Esophagus muscularis mucosa (tissue), 4 donors: ENCODE measurements at regions not wholly inside any gene's neighbourhood (a gene's known extent, or its start where the extent isn't known, plus 50 kb on each side); places are given as distances from the start of the nearest gene placed in this dataset.

Experiments
- DNase-seq: peaks from one replicate; pipeline ENCODE4 v3.0.0-alpha.2; 2017; ENCODE audit errors: extremely low spot score
- H3K27ac ChIP-seq, 4 donors: fragments of 200-600 bp; sonication (generic); replicated peaks in 1 of 4; 1 replicate in 3 of 4; 2 replicates in 1 of 4; pipeline ENCODE4 v1.5.1; 2016 to 2019; ENCODE audit warnings: mild to moderate bottlenecking in 1 of 4
- H3K27me3 ChIP-seq, 4 donors: fragments of 200-600 bp; sonication (generic); one replicate each; pipeline versions ENCODE4 v1.5.1 to v1.6.0; 2016 to 2019
- H3K36me3 ChIP-seq, 4 donors: fragments of 200-600 bp; sonication (generic); one replicate each; pipeline ENCODE4 v1.5.1; 2016 to 2019
- H3K4me1 ChIP-seq, 4 donors: fragments of 200-600 bp; sonication (generic); one replicate each; pipeline ENCODE4 v1.5.1; 2016 to 2019
- H3K4me3 ChIP-seq, 4 donors: fragments of 200-600 bp; sonication (generic); 1 replicate in 2 of 4; 2 replicates in 2 of 4; pipeline ENCODE4 v1.5.1; 2016 to 2019; ENCODE audit warnings: mild to moderate bottlenecking in 4 of 4, moderate library complexity in 1 of 4
- H3K9me3 ChIP-seq, 4 donors: fragments of 200-600 bp; sonication (generic); 1 replicate in 3 of 4; 2 replicates in 1 of 4; pipeline ENCODE4 v1.5.1; 2016 to 2019
- CTCF ChIP-seq, 3 experiments: fragments of 200-600 bp in 2 of 3; fragments of 450-650 bp in 1 of 3; sonication (generic) in 2 of 3; IDR thresholded peaks; one replicate each; pipeline ENCODE4 v1.5.1; 2017 to 2019; ENCODE audit warnings: antibody characterized with exemption in 3 of 3, mild to moderate bottlenecking in 2 of 3, moderate library complexity in 1 of 3
- EP300 ChIP-seq: sonication (generic); formaldehyde crosslinking; IDR thresholded peaks from one replicate; pipeline ENCODE4 v1.6.1; 2017; ENCODE audit warnings: antibody characterized with exemption
- POLR2A ChIP-seq: fragments of 450-650 bp; IDR thresholded peaks from one replicate; pipeline ENCODE4 v1.6.1; 2017; ENCODE audit warnings: antibody characterized with exemption, moderate library complexity, mild to moderate bottlenecking, low read depth
- POLR2AphosphoS5 ChIP-seq, 2 donors: sonication (generic); formaldehyde crosslinking; IDR thresholded peaks; one replicate each; pipeline ENCODE4 v1.6.1; 2017; ENCODE audit warnings: antibody characterized with exemption in 2 of 2
- WGBS: methylation state at CpG from one replicate; pipeline ENCODE4 v1.1.5; 2018; 5-methylcytosine and 5-hydroxymethylcytosine counted together
- intact Hi-C: fragments of 100-400 bp; cut with DNase I; formaldehyde crosslinking; loops from one replicate; pipeline ENCODE4 v1.15.1; 2023

GRCh38 chr5:96288845-96289185 lies 144.2 kb downstream of the PCSK1 start:
- WGBS: 81% methylated on average over 1 of the region's 1 CpG
- Histone ChIP-seq H3K9me3 (no peaks in the 10 kb centered on the region), H3K36me3 (no peaks in the 10 kb centered on the region), H3K4me1 (peaks cover 0 to 13% (median 4%) of the 10 kb centered on the region in 4 donors), H3K27ac (no peak overlapping the region), H3K27me3 (no peaks in the 10 kb centered on the region), H3K4me3 (no peak overlapping the region)
- no peak for DNase-seq
- intact Hi-C loops: no loop called here
- TF ChIP-seq POLR2AphosphoS5 (IDR thresholded peaks at IDR 0.05) (no peak), POLR2A (no peak), EP300 (no peak), CTCF (IDR thresholded peaks at IDR 0.05) (no peak)

GRCh38 chr5:96288166-96288844 lies 144.7 kb downstream of the PCSK1 start:
- no peak for DNase-seq
- no peak overlapping the region for H3K4me3 ChIP-seq
- H3K27me3 ChIP-seq: no peaks in the 10 kb centered on the region
- H3K36me3 ChIP-seq: no peaks in the 10 kb centered on the region
- H3K4me1 ChIP-seq: peaks cover 0 to 8% (median 3%) of the 10 kb centered on the region in 4 donors
- no peak overlapping the region for H3K27ac ChIP-seq
- no peaks in the 10 kb centered on the region for H3K9me3 ChIP-seq
- WGBS: 83% methylated on average over 3 of the region's 3 CpGs
- TF ChIP-seq CTCF (IDR thresholded peaks at IDR 0.05) (no peak), POLR2A (no peak), POLR2AphosphoS5 (IDR thresholded peaks at IDR 0.05) (no peak), EP300 (no peak)
- intact Hi-C loops: no loop called here

- Histone ChIP-seq H3K36me3 (no peaks in the 10 kb centered on the region), H3K4me3 (no peak overlapping the region), H3K27me3 (no peaks in the 10 kb centered on the region), H3K4me1 (no peaks in the 10 kb centered on the region), H3K9me3 (no peaks in the 10 kb centered on the region), H3K27ac (no peak overlapping the region)
- no peak for TF ChIP-seq POLR2A
- TF ChIP-seq CTCF (IDR thresholded peaks at IDR 0.05): no peak
- TF ChIP-seq EP300: no peak
- no peak for TF ChIP-seq POLR2AphosphoS5 (IDR thresholded peaks at IDR 0.05)
- intact Hi-C loops: no loop called here
- DNase-seq: no peak
- 93% methylated on average over 2 of the region's 2 CpGs for WGBS
These were observed 145.9 kb downstream of the PCSK1 start for GRCh38 chr5:96287136-96287535.

GRCh38 chr5:96285823-96286222 lies 147.2 kb downstream of the PCSK1 start:
- Histone ChIP-seq H3K4me1 (no peaks in the 10 kb centered on the region), H3K27ac (no peak overlapping the region), H3K4me3 (no peak overlapping the region), H3K27me3 (no peaks in the 10 kb centered on the region), H3K9me3 (no peaks in the 10 kb centered on the region), H3K36me3 (no peaks in the 10 kb centered on the region)
- DNase-seq: no peak
- 90% methylated on average over 1 of the region's 1 CpG for WGBS
- intact Hi-C loops: no loop called here
- TF ChIP-seq POLR2AphosphoS5 (IDR thresholded peaks at IDR 0.05) (no peak), EP300 (no peak), POLR2A (no peak), CTCF (IDR thresholded peaks at IDR 0.05) (no peak)
